RWPE2 (cell line): ENCODE measurements at regions not wholly inside any gene's neighbourhood (a gene's known extent, or its start where the extent isn't known, plus 50 kb on each side); places are given as distances from the start of the nearest gene placed in this dataset.

Experiments used
- ATAC-seq: fragments of 200-7000 bp; cut with Tn5 transposase; 3 replicates; pipeline ENCODE4 v1.9.1; 2021; ENCODE audit warnings: low read depth
- DNase-seq: peaks from one replicate; pipeline ENCODE4 v3.0.0-alpha.2; 2020; ENCODE audit warnings: low spot score
- H3K27ac ChIP-seq: fragments of 450-650 bp; 2 replicates; pipeline ENCODE4 v1.5.1; 2017; ENCODE audit warnings: mild to moderate bottlenecking; ENCODE audit not compliant: poor library complexity, severe bottlenecking
- H3K27me3 ChIP-seq: fragments of 250-450 bp; sonication (Bioruptor Pico); 2 replicates; pipeline ENCODE4 v1.5.1; 2021; ENCODE audit warnings: mild to moderate bottlenecking, moderate library complexity; ENCODE audit not compliant: insufficient read depth, poor library complexity, severe bottlenecking
- H3K36me3 ChIP-seq: fragments of 250-450 bp; sonication (Bioruptor Pico); 2 replicates; pipeline ENCODE4 v1.5.1; 2020; ENCODE audit warnings: low read depth, mild to moderate bottlenecking, moderate library complexity
- H3K4me1 ChIP-seq: fragments of 250-450 bp; sonication (Bioruptor Pico); 2 replicates; pipeline ENCODE4 v1.5.1; 2021; ENCODE audit warnings: mild to moderate bottlenecking, moderate library complexity; ENCODE audit not compliant: insufficient read depth, poor library complexity, severe bottlenecking
- H3K4me3 ChIP-seq: fragments of 250-450 bp; sonication (Bioruptor Pico); 2 replicates; pipeline ENCODE4 v1.5.1; 2021; ENCODE audit warnings: mild to moderate bottlenecking, moderate library complexity; ENCODE audit not compliant: severe bottlenecking
- H3K9me3 ChIP-seq: fragments of 250-450 bp; sonication (Bioruptor Pico); 2 replicates; pipeline ENCODE4 v1.5.1; 2021; ENCODE audit warnings: mild to moderate bottlenecking, moderate library complexity; ENCODE audit not compliant: severe bottlenecking
- CTCF ChIP-seq: fragments of 450-650 bp; IDR thresholded peaks from one replicate; pipeline ENCODE4 v1.5.1; 2017; ENCODE audit warnings: mild to moderate bottlenecking, moderate library complexity; ENCODE audit not compliant: poor library complexity, severe bottlenecking

GRCh38 chr10:28837613-28838390 is 160.5 kb downstream of the BAMBI start:
- ATAC-seq: no peak
- Histone ChIP-seq H3K36me3 (no peaks in the 10 kb centered on the region), H3K4me3 (no peak overlapping the region), H3K4me1 (no peaks in the 10 kb centered on the region), H3K27me3 (no peaks in the 10 kb centered on the region), H3K9me3 (no peaks in the 10 kb centered on the region), H3K27ac (no peak overlapping the region)
- DNase-seq: no peak
- TF ChIP-seq CTCF: no peak

- no peak overlapping the region for H3K4me3 ChIP-seq
- H3K4me1 ChIP-seq: no peaks in the 10 kb centered on the region
- TF ChIP-seq CTCF: no peak
- H3K27me3 ChIP-seq: no peaks in the 10 kb centered on the region
- no peaks in the 10 kb centered on the region for H3K36me3 ChIP-seq
- no peaks in the 10 kb centered on the region for H3K9me3 ChIP-seq
- no peak for ATAC-seq
- no peak for DNase-seq
- H3K27ac ChIP-seq: no peak overlapping the region
Measured at GRCh38 chr10:28838908-28839307, 161.6 kb downstream of the BAMBI start.

- no peak overlapping the region for H3K4me3 ChIP-seq
- DNase-seq: no peak
- H3K9me3 ChIP-seq: no peaks in the 10 kb centered on the region
- H3K36me3 ChIP-seq: no peaks in the 10 kb centered on the region
- no peak overlapping the region for H3K27ac ChIP-seq
- H3K4me1 ChIP-seq: no peaks in the 10 kb centered on the region
- no peak for TF ChIP-seq CTCF
- H3K27me3 ChIP-seq: no peaks in the 10 kb centered on the region
- ATAC-seq: no peak
Measured at GRCh38 chr10:28839600-28840007, 162.3 kb downstream of the BAMBI start.

GRCh38 chr10:28840202-28840601 is 162.9 kb downstream of the BAMBI start:
- H3K9me3 ChIP-seq: no peaks in the 10 kb centered on the region
- no peak for TF ChIP-seq CTCF
- no peak overlapping the region for H3K27ac ChIP-seq
- no peaks in the 10 kb centered on the region for H3K4me1 ChIP-seq
- H3K4me3 ChIP-seq: no peak overlapping the region
- H3K27me3 ChIP-seq: no peaks in the 10 kb centered on the region
- ATAC-seq: no peak
- no peaks in the 10 kb centered on the region for H3K36me3 ChIP-seq
- DNase-seq: no peak

GRCh38 chr10:28840971-28841370 is 163.7 kb downstream of the BAMBI start:
- Histone ChIP-seq H3K36me3 (no peaks in the 10 kb centered on the region), H3K27me3 (no peaks in the 10 kb centered on the region), H3K4me3 (no peak overlapping the region), H3K9me3 (no peaks in the 10 kb centered on the region), H3K27ac (no peak overlapping the region), H3K4me1 (no peaks in the 10 kb centered on the region)
- DNase-seq: no peak
- TF ChIP-seq CTCF: no peak
- no peak for ATAC-seq
